GM06990 (cell line): ENCODE measurements at regions not wholly inside any gene's neighbourhood (a gene's known extent, or its start where the extent isn't known, plus 50 kb on each side); places are given as distances from the start of the nearest gene placed in this dataset.

Experiments
- DNase-seq: peaks from one replicate; pipeline ENCODE4 v3.0.0-alpha.2; 2011; ENCODE audit not compliant: insufficient read length; ENCODE audit errors: extremely low read depth
- H3K27me3 ChIP-seq: replicated peaks from 2 replicates; pipeline ENCODE4 v1.6.0; 2011; ENCODE audit warnings: low read length; ENCODE audit not compliant: control insufficient read depth, insufficient read depth
- H3K36me3 ChIP-seq: 2 replicates; pipeline ENCODE4 v1.5.1; 2011; ENCODE audit warnings: low read length; ENCODE audit not compliant: control insufficient read depth, insufficient read depth
- H3K4me3 ChIP-seq: replicated peaks from 2 replicates; pipeline ENCODE4 v1.5.1; 2011; ENCODE audit warnings: low read depth, mild to moderate bottlenecking, control low read depth, low read length
- CTCF ChIP-seq: IDR thresholded peaks from 2 replicates; pipeline ENCODE4 v1.5.1; 2011; ENCODE audit warnings: low read length, control low read depth, mild to moderate bottlenecking, inconsistent platforms; ENCODE audit not compliant: insufficient read depth, poor library complexity, severe bottlenecking

DNA sequence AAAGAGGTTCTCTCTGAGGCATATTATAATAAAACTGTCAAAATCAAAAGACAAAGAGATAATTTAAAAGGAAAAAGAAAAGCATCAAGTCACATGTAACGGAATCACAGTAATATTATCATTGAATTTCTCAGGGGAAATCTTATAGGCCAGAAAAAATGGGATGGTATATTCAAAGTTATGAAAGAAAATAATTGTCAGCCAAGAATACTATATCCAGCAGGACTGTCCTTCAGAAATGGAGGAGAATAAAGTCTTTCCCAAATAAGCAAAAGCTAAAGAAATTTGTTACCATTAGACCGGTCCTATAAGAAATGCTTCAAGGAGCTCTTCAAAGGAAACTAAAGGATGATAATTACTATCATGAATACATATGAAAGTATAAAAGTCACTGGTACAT lies 342.0 kb upstream of the GRAMD2B start:
- no peak for DNase-seq
- Histone ChIP-seq H3K27me3 (no peaks in the 10 kb centered on the region), H3K4me3 (no peak overlapping the region), H3K36me3 (no peaks in the 10 kb centered on the region)
- no peak for TF ChIP-seq CTCF

GRCh38 chr5:126093041-126093440 lies 330.2 kb upstream of the GRAMD2B start:
- Histone ChIP-seq H3K36me3 (no peaks in the 10 kb centered on the region), H3K4me3 (no peak overlapping the region), H3K27me3 (no peaks in the 10 kb centered on the region)
- no peak for DNase-seq
- no peak for TF ChIP-seq CTCF

GRCh38 chr5:126093718-126094117 lies 329.5 kb upstream of the GRAMD2B start:
- TF ChIP-seq CTCF, result no peak
- no peak for DNase-seq
- Histone ChIP-seq H3K36me3 (no peaks in the 10 kb centered on the region), H3K27me3 (no peaks in the 10 kb centered on the region), H3K4me3 (no peak overlapping the region)

GRCh38 chr5:126094991-126095390 lies 328.2 kb upstream of the GRAMD2B start:
- no peaks in the 10 kb centered on the region for H3K36me3 ChIP-seq
- no peaks in the 10 kb centered on the region for H3K27me3 ChIP-seq
- DNase-seq, result no peak
- no peak overlapping the region for H3K4me3 ChIP-seq
- TF ChIP-seq CTCF, result no peak

DNA sequence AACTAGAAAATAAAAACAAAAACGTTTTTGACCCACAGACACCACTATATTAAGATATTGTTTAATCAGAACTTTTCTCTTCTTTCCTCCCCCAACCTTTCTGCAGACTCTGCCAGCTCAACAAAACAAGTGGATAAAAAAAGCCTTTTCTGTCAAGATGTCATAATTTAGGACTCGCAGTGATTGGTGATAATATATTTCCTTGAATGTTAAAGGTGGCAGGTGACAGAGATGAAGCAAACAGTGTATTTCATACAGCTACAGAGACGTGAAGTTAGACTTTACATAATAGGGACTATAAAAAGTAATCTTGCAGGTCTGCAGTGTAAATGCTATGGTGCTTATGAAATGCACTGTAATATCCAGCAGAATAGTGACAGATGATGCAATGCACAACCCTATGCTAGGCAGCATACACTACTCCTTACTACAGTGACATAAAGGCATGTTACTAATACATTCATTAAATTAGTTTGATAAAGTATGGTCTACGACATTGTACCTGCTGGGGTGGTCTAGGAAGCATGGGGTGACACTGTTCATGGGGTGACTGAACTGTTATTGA lies 326.7 kb upstream of the GRAMD2B start:
- no peaks in the 10 kb centered on the region for H3K36me3 ChIP-seq
- H3K27me3 ChIP-seq, result no peaks in the 10 kb centered on the region
- TF ChIP-seq CTCF, result no peak
- DNase-seq, result no peak
- no peak overlapping the region for H3K4me3 ChIP-seq

DNA sequence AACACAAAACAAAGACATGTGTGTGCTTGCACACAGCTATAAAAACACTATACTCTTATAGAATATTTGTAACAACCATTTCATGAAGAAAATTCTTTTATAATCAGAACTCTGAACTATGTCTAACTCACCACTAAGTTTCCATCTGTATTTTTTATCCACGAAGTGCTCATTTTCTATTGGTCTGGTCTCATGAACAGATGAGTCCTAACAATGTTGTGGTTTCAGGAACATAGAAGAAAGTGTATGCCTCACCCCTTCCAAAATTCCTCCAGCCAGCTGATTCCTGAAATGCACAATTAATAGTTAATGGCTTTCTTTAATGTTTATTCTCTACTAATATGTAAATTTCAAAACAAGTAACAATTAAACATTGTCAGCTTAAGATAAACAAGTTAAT lies 325.3 kb upstream of the GRAMD2B start:
- no peak for TF ChIP-seq CTCF
- H3K27me3 ChIP-seq, result no peaks in the 10 kb centered on the region
- DNase-seq, result no peak
- no peaks in the 10 kb centered on the region for H3K36me3 ChIP-seq
- H3K4me3 ChIP-seq, result no peak overlapping the region
